ENCODE measurements at regions not wholly inside any gene's neighbourhood (a gene's known extent, or its start where the extent isn't known, plus 50 kb on each side); places are given as distances from the start of the nearest gene placed in this dataset.
"Not testable (repeated sequence)": the region's sequence is repeated elsewhere in the genome, so short reads cannot be mapped to it uniquely, and the experiment has no call there.

- no peak for DNase-seq
Observed at GRCh38 chr7:142440906-142441411, 183.1 kb upstream of the PRSS58 start.

GRCh38 chr7:142440219-142440905, 182.5 kb upstream of the PRSS58 start:
- no peak for DNase-seq

- no peak for DNase-seq
Observed at GRCh38 chr7:142439739-142440138, 181.9 kb upstream of the PRSS58 start.

- DNase-seq: no peak
Observed at GRCh38 chr7:142438923-142439515, 181.2 kb upstream of the PRSS58 start.

- no peak for DNase-seq
Observed at GRCh38 chr7:142438235-142438922, 180.5 kb upstream of the PRSS58 start.

GRCh38 chr7:142437741-142438140, 179.9 kb upstream of the PRSS58 start:
- DNase-seq: no peak

- DNase-seq: no peak
Observed at GRCh38 chr7:142436601-142437000, 178.7 kb upstream of the PRSS58 start.

GRCh38 chr7:142435606-142436005, 177.7 kb upstream of the PRSS58 start:
- DNase-seq: not testable (repeated sequence)

- DNase-seq: no peak
Observed at GRCh38 chr7:142434666-142435167, 176.9 kb upstream of the PRSS58 start.

GRCh38 chr7:142434133-142434532, 176.3 kb upstream of the PRSS58 start:
- not testable (repeated sequence) for DNase-seq

GRCh38 chr7:142432377-142432776, 174.5 kb upstream of the PRSS58 start:
- DNase-seq: no peak

- DNase-seq: no peak
Observed at GRCh38 chr7:142431491-142431890, 173.6 kb upstream of the PRSS58 start.

GRCh38 chr7:142428094-142428493, 170.2 kb upstream of the PRSS58 start:
- no peak for DNase-seq

GRCh38 chr7:142425281-142425680, 167.4 kb upstream of the PRSS58 start:
- DNase-seq: no peak

GRCh38 chr7:142422621-142423020, 164.8 kb upstream of the PRSS58 start:
- no peak for DNase-seq

GRCh38 chr7:142420554-142421362, 162.9 kb upstream of the PRSS58 start:
- DNase-seq: no peak

- DNase-seq: no peak
Observed at GRCh38 chr7:142418326-142418725, 160.5 kb upstream of the PRSS58 start.

- DNase-seq: no peak
Observed at GRCh38 chr7:142414915-142415314, 157.1 kb upstream of the PRSS58 start.

- no peak for DNase-seq
Observed at GRCh38 chr7:142414135-142414534, 156.3 kb upstream of the PRSS58 start.

GRCh38 chr7:142413280-142414000, 155.6 kb upstream of the PRSS58 start:
- no peak for DNase-seq

- no peak for DNase-seq
Observed at GRCh38 chr7:142412551-142413193, 154.8 kb upstream of the PRSS58 start.

Measured in renal pelvis (tissue), 1 donor.